ENCODE measurements at regions not wholly inside any gene's neighbourhood (a gene's known extent, or its start where the extent isn't known, plus 50 kb on each side); places are given as distances from the start of the nearest gene placed in this dataset.

DNA sequence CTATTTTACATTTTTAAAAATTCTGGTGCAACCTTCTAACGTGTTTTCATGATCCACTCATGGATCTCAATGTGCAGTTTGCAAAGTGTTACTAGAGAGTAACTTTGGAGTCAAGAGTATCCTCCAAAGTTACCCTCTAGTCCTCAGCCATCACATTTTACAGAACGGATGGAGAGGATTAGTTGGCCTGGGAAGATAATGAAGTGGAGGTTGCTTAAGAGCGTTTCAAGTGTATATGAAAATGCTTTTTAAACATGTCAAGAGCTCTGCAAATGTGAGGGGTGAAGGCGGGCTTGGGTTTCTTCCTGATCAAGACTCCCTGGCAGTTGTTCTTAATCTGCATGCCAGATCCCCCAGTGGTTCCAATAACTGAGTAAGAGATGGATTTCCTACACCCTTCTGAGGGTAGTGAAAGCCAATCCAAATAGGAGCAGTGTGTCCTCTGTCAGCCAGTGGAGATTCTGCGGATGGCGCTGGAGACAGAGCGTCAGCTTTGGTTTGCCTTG is 299.4 kb upstream of the NPVF start:
- no peak for TF ChIP-seq POLR2A (IDR thresholded peaks at IDR 0.05; ENCODE audit: low read depth, low read length)
- TF ChIP-seq TAF1 (IDR thresholded peaks at IDR 0.05; ENCODE audit: low read depth, low read length), result no peak
- no peak for TF ChIP-seq SPI1 (IDR thresholded peaks at IDR 0.05; ENCODE audit: low read depth, low read length)
- TF ChIP-seq POLR2AphosphoS5 (IDR thresholded peaks at IDR 0.05; ENCODE audit: low read depth, low read length), result no peak
- no peak for TF ChIP-seq POU2F2 (IDR thresholded peaks at IDR 0.05; ENCODE audit: low read depth, low read length)
